Gastrocnemius medialis (tissue), 4 donors: ENCODE measurements at regions not wholly inside any gene's neighbourhood (a gene's known extent, or its start where the extent isn't known, plus 50 kb on each side); places are given as distances from the start of the nearest gene placed in this dataset.

Source experiments
- ATAC-seq, 2 donors: fragments of 150-250 bp; one replicate each; pipeline ENCODE4 v1.9.1; 2016
- DNase-seq, 2 donors: peaks; one replicate each; pipeline ENCODE4 v3.0.0-alpha.2; 2019
- H3K27ac ChIP-seq, 4 donors: fragments of 200-600 bp; sonication (generic); 1 replicate in 1 of 4; 2 replicates in 3 of 4; pipeline ENCODE4 v1.5.1; 2016 to 2018; ENCODE audit warnings: mild to moderate bottlenecking in 2 of 4, moderate library complexity in 1 of 4
- H3K27me3 ChIP-seq, 3 donors: fragments of 200-600 bp; sonication (generic) in 2 of 3; 1 replicate in 1 of 3; 2 replicates in 2 of 3; pipeline versions ENCODE4 v1.5.1 to v1.6.0; 2016 to 2019; ENCODE audit warnings: mild to moderate bottlenecking in 1 of 3, moderate library complexity in 1 of 3
- H3K36me3 ChIP-seq, 2 donors: fragments of 200-600 bp; sonication (generic) in 1 of 2; one replicate each; pipeline ENCODE4 v1.5.1; 2017 to 2018
- H3K4me1 ChIP-seq, 2 donors: fragments of 200-600 bp; sonication (generic) in 1 of 2; one replicate each; pipeline ENCODE4 v1.5.1; 2016 to 2017; ENCODE audit warnings: mild to moderate bottlenecking in 2 of 2
- H3K4me3 ChIP-seq, 4 donors: fragments of 200-600 bp; sonication (generic) in 3 of 4; 1 replicate in 1 of 4; 2 replicates in 3 of 4; pipeline ENCODE4 v1.5.1; 2016 to 2019; ENCODE audit warnings: mild to moderate bottlenecking in 2 of 4
- H3K9me3 ChIP-seq, 3 donors: fragments of 200-600 bp; sonication (generic) in 2 of 3; 1 replicate in 1 of 3; 2 replicates in 2 of 3; pipeline ENCODE4 v1.5.1; 2016 to 2019
- CTCF ChIP-seq, 5 experiments: fragments of 450-650 bp in 3 of 5; fragments of 200-600 bp in 2 of 5; sonication (generic) in 2 of 5; IDR thresholded peaks in 4 of 5; conservative IDR thresholded peaks in 1 of 5; 1 replicate in 4 of 5; 2 replicates in 1 of 5; pipeline ENCODE4 v1.5.1; 2016 to 2019; ENCODE audit warnings: antibody characterized with exemption in 5 of 5, mild to moderate bottlenecking in 3 of 5, moderate library complexity in 3 of 5
- POLR2A ChIP-seq, 2 donors: fragments of 450-650 bp; IDR thresholded peaks; one replicate each; pipeline ENCODE4 v1.6.1; 2017; ENCODE audit warnings: antibody characterized with exemption in 2 of 2, mild to moderate bottlenecking in 2 of 2, moderate library complexity in 2 of 2
- in situ Hi-C, 4 donors: fragments of 200-750 bp; cut with MboI; loops; one replicate each; pipeline versions ENCODE4 v1.15.0 to v1.8.0; 2017; ENCODE audit warnings: low sequenced_read_pairs in 4 of 4
- intact Hi-C: fragments of 100-400 bp; cut with DNase I; formaldehyde crosslinking; loops from one replicate; pipeline ENCODE4 v1.15.1; 2023; ENCODE audit warnings: low total_unique reads

- in situ Hi-C loops: no loop called here
These were observed 295.9 kb upstream of the PHF14 start for GRCh38 chr7:10677668-10678232.

GRCh38 chr7:10684606-10685005 lies 289.1 kb upstream of the PHF14 start:
- intact Hi-C loops: no loop called here
- DNase-seq: no peak
- no peak for ATAC-seq
- Histone ChIP-seq H3K9me3 (no peaks in the 10 kb centered on the region), H3K36me3 (no peaks in the 10 kb centered on the region), H3K4me1 (no peaks in the 10 kb centered on the region), H3K27ac (no peak overlapping the region), H3K4me3 (no peak overlapping the region), H3K27me3 (no peaks in the 10 kb centered on the region)
- TF ChIP-seq CTCF (IDR thresholded peaks at IDR 0.05 in 4 of 5, conservative IDR thresholded peaks at IDR 0.05 in 1 of 5) (no peak), POLR2A (IDR thresholded peaks at IDR 0.05) (no peak)
- in situ Hi-C loops: no loop called here

More at GRCh38 chr7:10677668-10678232, 295.9 kb upstream of the PHF14 start:
- TF ChIP-seq POLR2A (IDR thresholded peaks at IDR 0.05) (no peak), CTCF (IDR thresholded peaks at IDR 0.05 in 4 of 5, conservative IDR thresholded peaks at IDR 0.05 in 1 of 5) (no peak)
- Histone ChIP-seq H3K4me1 (no peaks in the 10 kb centered on the region), H3K4me3 (no peak overlapping the region), H3K27me3 (no peaks in the 10 kb centered on the region), H3K9me3 (no peaks in the 10 kb centered on the region), H3K27ac (no peak overlapping the region), H3K36me3 (no peaks in the 10 kb centered on the region)
- ATAC-seq (no peak), DNase-seq (no peak)
- intact Hi-C loops: no loop called here

GRCh38 chr7:10685040-10685439 lies 288.6 kb upstream of the PHF14 start:
- H3K27me3 ChIP-seq: no peaks in the 10 kb centered on the region
- no peak overlapping the region for H3K4me3 ChIP-seq
- in situ Hi-C loops: no loop called here
- H3K27ac ChIP-seq: no peak overlapping the region
- intact Hi-C loops: no loop called here
- DNase-seq (no peak), ATAC-seq (no peak)
- H3K4me1 ChIP-seq: no peaks in the 10 kb centered on the region
- H3K9me3 ChIP-seq: no peaks in the 10 kb centered on the region
- H3K36me3 ChIP-seq: no peaks in the 10 kb centered on the region
- no peak for TF ChIP-seq CTCF (IDR thresholded peaks at IDR 0.05 in 4 of 5, conservative IDR thresholded peaks at IDR 0.05 in 1 of 5)
- TF ChIP-seq POLR2A (IDR thresholded peaks at IDR 0.05): no peak

GRCh38 chr7:10688544-10688943 lies 285.1 kb upstream of the PHF14 start:
- Histone ChIP-seq H3K27ac (no peak overlapping the region), H3K4me1 (no peaks in the 10 kb centered on the region), H3K4me3 (no peak overlapping the region), H3K36me3 (no peaks in the 10 kb centered on the region), H3K27me3 (no peaks in the 10 kb centered on the region), H3K9me3 (no peaks in the 10 kb centered on the region)
- in situ Hi-C loops (no loop called here), intact Hi-C loops (no loop called here)
- ATAC-seq (no peak), DNase-seq (no peak)
- no peak for TF ChIP-seq POLR2A (IDR thresholded peaks at IDR 0.05)
- TF ChIP-seq CTCF (IDR thresholded peaks at IDR 0.05 in 4 of 5, conservative IDR thresholded peaks at IDR 0.05 in 1 of 5): no peak

- in situ Hi-C loops: no loop called here
- intact Hi-C loops: no loop called here
- TF ChIP-seq CTCF (IDR thresholded peaks at IDR 0.05 in 4 of 5, conservative IDR thresholded peaks at IDR 0.05 in 1 of 5) (no peak), POLR2A (IDR thresholded peaks at IDR 0.05) (no peak)
- no peaks in the 10 kb centered on the region for H3K27me3 ChIP-seq
- no peaks in the 10 kb centered on the region for H3K36me3 ChIP-seq
- no peaks in the 10 kb centered on the region for H3K4me1 ChIP-seq
- H3K9me3 ChIP-seq: no peaks in the 10 kb centered on the region
- no peak for ATAC-seq
- DNase-seq: no peak
- no peak overlapping the region for H3K4me3 ChIP-seq
- no peak overlapping the region for H3K27ac ChIP-seq
These were observed 277.6 kb upstream of the PHF14 start for GRCh38 chr7:10696064-10696463.
